ENCODE measurements at regions not wholly inside any gene's neighbourhood (a gene's known extent, or its start where the extent isn't known, plus 50 kb on each side); places are given as distances from the start of the nearest gene placed in this dataset.

DNA sequence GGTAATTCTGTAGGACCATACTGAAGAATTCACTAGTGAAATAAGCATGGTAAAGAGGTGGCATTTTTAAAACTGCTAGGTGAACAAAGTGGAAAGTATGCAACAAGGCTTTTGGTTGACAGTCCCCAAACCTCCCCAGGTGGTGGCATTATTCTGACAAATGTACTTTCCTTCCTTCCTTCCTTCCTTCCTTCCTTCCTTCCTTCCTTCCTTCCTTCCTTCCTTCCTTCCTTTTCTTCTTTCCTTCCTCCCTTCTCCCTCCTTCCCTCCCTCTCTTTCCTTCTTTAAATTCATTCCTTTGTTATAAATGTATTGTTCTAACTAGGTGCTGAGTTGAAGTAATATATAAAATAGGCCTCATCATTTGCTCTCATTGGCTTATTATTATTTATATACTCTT, 284.7 kb upstream of the ANO5 start:
- intact Hi-C loops (cut with micrococcal nuclease): no loop called here
- H3K27ac Mint-ChIP-seq: no peak overlapping the region
- Histone ChIP-seq H3K27ac (ENCODE audit: low read depth, low read length) (no peak overlapping the region), H3K4me1 (ENCODE audit: control insufficient read depth in 2 of 2, insufficient read depth in 2 of 2, low read length in 2 of 2) (no peaks in the 10 kb centered on the region), H3K4me3 (ENCODE audit: low read length) (no peak overlapping the region), H3K27me3 (ENCODE audit: control insufficient read depth in 2 of 2, insufficient read depth in 2 of 2, low read length in 2 of 2) (no peaks in the 10 kb centered on the region), H3K36me3 (ENCODE audit: control insufficient read depth in 2 of 3, insufficient read depth in 3 of 3, low read length in 3 of 3) (no peaks in the 10 kb centered on the region), H3K9me3 (ENCODE audit: control insufficient read depth in 2 of 3, low read length in 3 of 3) (no peaks in the 10 kb centered on the region)
- POLR2A ChIA-PET: no interaction called here
- DNase-seq (no peak), ATAC-seq (no peak)
- no peaks in the 10 kb centered on the region for H3K27me3 Mint-ChIP-seq
- no peaks in the 10 kb centered on the region for H3K36me3 Mint-ChIP-seq
- CTCF ChIA-PET: no interaction called here
- H3K9me3 Mint-ChIP-seq: peaks cover 0 to 12% (median 4%) of the 10 kb centered on the region in 11 donors
- H3K4me3 Mint-ChIP-seq: no peak overlapping the region
- H3K4me1 Mint-ChIP-seq: peaks cover 0 to 3% (median 0%) of the 10 kb centered on the region in 7 donors

DNA sequence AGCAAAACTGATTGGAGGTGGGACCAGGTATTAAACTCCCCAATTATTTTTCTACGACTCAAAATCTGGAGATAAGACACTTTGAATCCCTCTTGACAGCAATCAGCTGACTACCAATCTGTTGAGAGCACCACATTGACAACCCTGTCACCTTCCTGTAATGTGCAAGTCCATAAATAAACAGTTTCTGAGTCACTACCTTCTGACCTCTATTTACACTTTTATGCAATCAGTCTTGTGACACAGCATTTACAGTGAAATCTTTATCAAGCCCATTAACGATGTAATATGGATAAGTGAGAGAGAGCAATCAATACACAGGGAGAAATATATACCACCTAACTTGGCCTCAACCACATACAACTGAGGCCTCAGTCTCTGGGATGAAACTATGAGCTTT, 283.7 kb upstream of the ANO5 start:
- Mint-ChIP-seq H3K9me3 (peaks cover 0 to 13% (median 4%) of the 10 kb centered on the region in 11 donors), H3K4me3 (no peak overlapping the region), H3K27ac (no peak overlapping the region), H3K36me3 (no peaks in the 10 kb centered on the region), H3K4me1 (peaks cover 0 to 3% (median 0%) of the 10 kb centered on the region in 7 donors), H3K27me3 (no peaks in the 10 kb centered on the region)
- no peak overlapping the region for H3K27ac ChIP-seq (ENCODE audit: low read depth, low read length)
- DNase-seq: no peak
- H3K4me1 ChIP-seq (ENCODE audit: control insufficient read depth in 2 of 2, insufficient read depth in 2 of 2, low read length in 2 of 2): no peaks in the 10 kb centered on the region
- no peak overlapping the region for H3K4me3 ChIP-seq (ENCODE audit: low read length)
- peak; percentile 52 for ATAC-seq
- ChIA-PET CTCF (no interaction called here), POLR2A (no interaction called here)
- intact Hi-C loops (cut with micrococcal nuclease): no loop called here
- no peaks in the 10 kb centered on the region for H3K27me3 ChIP-seq (ENCODE audit: control insufficient read depth in 2 of 2, insufficient read depth in 2 of 2, low read length in 2 of 2)
- no peaks in the 10 kb centered on the region for H3K9me3 ChIP-seq (ENCODE audit: control insufficient read depth in 2 of 3, low read length in 3 of 3)
- no peaks in the 10 kb centered on the region for H3K36me3 ChIP-seq (ENCODE audit: control insufficient read depth in 2 of 3, insufficient read depth in 3 of 3, low read length in 3 of 3)

GRCh38 chr11:21911061-21911460, 281.8 kb upstream of the ANO5 start:
- Histone ChIP-seq H3K36me3 (ENCODE audit: control insufficient read depth in 2 of 3, insufficient read depth in 3 of 3, low read length in 3 of 3) (no peaks in the 10 kb centered on the region), H3K9me3 (ENCODE audit: control insufficient read depth in 2 of 3, low read length in 3 of 3) (no peaks in the 10 kb centered on the region), H3K27me3 (ENCODE audit: control insufficient read depth in 2 of 2, insufficient read depth in 2 of 2, low read length in 2 of 2) (no peaks in the 10 kb centered on the region), H3K27ac (ENCODE audit: low read depth, low read length) (no peak overlapping the region), H3K4me1 (ENCODE audit: control insufficient read depth in 2 of 2, insufficient read depth in 2 of 2, low read length in 2 of 2) (no peaks in the 10 kb centered on the region), H3K4me3 (ENCODE audit: low read length) (no peak overlapping the region)
- Mint-ChIP-seq H3K27ac (no peak overlapping the region), H3K4me1 (peaks cover 0 to 3% (median 0%) of the 10 kb centered on the region in 7 donors), H3K9me3 (peaks cover 0 to 22% (median 8%) of the 10 kb centered on the region in 11 donors), H3K4me3 (no peak overlapping the region), H3K36me3 (no peaks in the 10 kb centered on the region), H3K27me3 (no peaks in the 10 kb centered on the region)
- no peak for ATAC-seq
- DNase-seq: no peak
- intact Hi-C loops (cut with micrococcal nuclease): no loop called here
- ChIA-PET POLR2A (no interaction called here), CTCF (no interaction called here)

DNA sequence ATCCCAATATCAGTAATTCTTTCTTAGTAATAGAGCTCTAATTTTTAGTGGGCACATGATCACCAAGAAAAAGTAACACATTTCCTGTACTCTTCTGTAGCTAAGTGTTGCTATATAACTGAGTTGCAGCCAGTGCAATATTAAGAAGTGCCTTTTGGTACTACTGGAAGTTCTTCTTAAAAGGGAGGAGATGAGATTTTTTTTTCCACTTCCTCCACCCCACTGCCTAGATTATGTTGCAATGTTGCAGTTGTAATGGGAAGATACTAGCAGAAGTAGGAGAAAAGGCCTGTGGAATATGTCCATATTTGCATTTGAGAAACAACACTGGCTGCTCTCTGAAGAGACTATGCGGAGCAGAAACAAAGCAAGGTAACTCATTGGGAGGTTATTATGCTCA, 280.6 kb upstream of the ANO5 start:
- H3K4me3 ChIP-seq (ENCODE audit: low read length): no peak overlapping the region
- CTCF ChIA-PET: no interaction called here

GRCh38 chr11:21921151-21921550, 271.7 kb upstream of the ANO5 start:
- H3K27me3 Mint-ChIP-seq: no peaks in the 10 kb centered on the region
- peaks cover 0 to 6% (median 2%) of the 10 kb centered on the region in 11 donors for H3K9me3 Mint-ChIP-seq
- Histone ChIP-seq H3K4me1 (ENCODE audit: control insufficient read depth in 2 of 2, insufficient read depth in 2 of 2, low read length in 2 of 2) (no peaks in the 10 kb centered on the region), H3K36me3 (ENCODE audit: control insufficient read depth in 2 of 3, insufficient read depth in 3 of 3, low read length in 3 of 3) (no peaks in the 10 kb centered on the region), H3K27ac (ENCODE audit: low read depth, low read length) (no peak overlapping the region), H3K9me3 (ENCODE audit: control insufficient read depth in 2 of 3, low read length in 3 of 3) (no peaks in the 10 kb centered on the region), H3K27me3 (ENCODE audit: control insufficient read depth in 2 of 2, insufficient read depth in 2 of 2, low read length in 2 of 2) (no peaks in the 10 kb centered on the region), H3K4me3 (ENCODE audit: low read length) (no peak overlapping the region)
- ChIA-PET CTCF (no interaction called here), POLR2A (no interaction called here)
- no peak overlapping the region for H3K4me3 Mint-ChIP-seq
- intact Hi-C loops (cut with micrococcal nuclease): no loop called here
- ATAC-seq (no peak), DNase-seq (no peak)
- H3K27ac Mint-ChIP-seq: no peak overlapping the region
- no peaks in the 10 kb centered on the region for H3K36me3 Mint-ChIP-seq
- H3K4me1 Mint-ChIP-seq: no peaks in the 10 kb centered on the region

More for the DNA sequence above, 280.6 kb upstream of the ANO5 start:
- Mint-ChIP-seq H3K4me1 (peaks cover 0 to 3% (median 0%) of the 10 kb centered on the region in 7 donors), H3K27ac (no peak overlapping the region), H3K9me3 (peaks cover 0 to 22% (median 9%) of the 10 kb centered on the region in 11 donors), H3K36me3 (no peaks in the 10 kb centered on the region), H3K27me3 (no peaks in the 10 kb centered on the region), H3K4me3 (no peak overlapping the region)
- ATAC-seq (no peak), DNase-seq (no peak)
- H3K9me3 ChIP-seq (ENCODE audit: control insufficient read depth in 2 of 3, low read length in 3 of 3): no peaks in the 10 kb centered on the region
- POLR2A ChIA-PET: no interaction called here
- intact Hi-C loops (cut with micrococcal nuclease): no loop called here
- no peaks in the 10 kb centered on the region for H3K27me3 ChIP-seq (ENCODE audit: control insufficient read depth in 2 of 2, insufficient read depth in 2 of 2, low read length in 2 of 2)
- no peak overlapping the region for H3K27ac ChIP-seq (ENCODE audit: low read depth, low read length)
- no peaks in the 10 kb centered on the region for H3K4me1 ChIP-seq (ENCODE audit: control insufficient read depth in 2 of 2, insufficient read depth in 2 of 2, low read length in 2 of 2)
- no peaks in the 10 kb centered on the region for H3K36me3 ChIP-seq (ENCODE audit: control insufficient read depth in 2 of 3, insufficient read depth in 3 of 3, low read length in 3 of 3)

- H3K9me3 ChIP-seq (ENCODE audit: control insufficient read depth in 2 of 3, low read length in 3 of 3): no peaks in the 10 kb centered on the region
- no peaks in the 10 kb centered on the region for H3K36me3 ChIP-seq (ENCODE audit: control insufficient read depth in 2 of 3, insufficient read depth in 3 of 3, low read length in 3 of 3)
- H3K27ac Mint-ChIP-seq: no peak overlapping the region
- H3K4me1 Mint-ChIP-seq: no peaks in the 10 kb centered on the region
- no peak overlapping the region for H3K27ac ChIP-seq (ENCODE audit: low read depth, low read length)
- CTCF ChIA-PET: no interaction called here
- no peak for ATAC-seq
- H3K4me1 ChIP-seq (ENCODE audit: control insufficient read depth in 2 of 2, insufficient read depth in 2 of 2, low read length in 2 of 2): no peaks in the 10 kb centered on the region
- POLR2A ChIA-PET: no interaction called here
- no peak for DNase-seq
- no peak overlapping the region for H3K4me3 Mint-ChIP-seq
- no peaks in the 10 kb centered on the region for H3K27me3 Mint-ChIP-seq
- H3K9me3 Mint-ChIP-seq: peaks cover 0 to 6% (median 0%) of the 10 kb centered on the region in 11 donors
- H3K4me3 ChIP-seq (ENCODE audit: low read length): no peak overlapping the region
- H3K27me3 ChIP-seq (ENCODE audit: control insufficient read depth in 2 of 2, insufficient read depth in 2 of 2, low read length in 2 of 2): no peaks in the 10 kb centered on the region
- no peaks in the 10 kb centered on the region for H3K36me3 Mint-ChIP-seq
- intact Hi-C loops (cut with micrococcal nuclease): no loop called here
These were observed 268.6 kb upstream of the ANO5 start for GRCh38 chr11:21924262-21924661.

GRCh38 chr11:21927628-21928027, 265.3 kb upstream of the ANO5 start:
- DNase-seq (no peak), ATAC-seq (no peak)
- ChIA-PET POLR2A (interaction anchor here (0.5 kb wide), 1 partner anchor 24 kb away, joined by 3 read pairs; no protein-coding TSS in a partner anchor), CTCF (no interaction called here)
- no peak overlapping the region for H3K4me3 Mint-ChIP-seq
- no peaks in the 10 kb centered on the region for H3K4me1 Mint-ChIP-seq
- no peaks in the 10 kb centered on the region for H3K9me3 ChIP-seq (ENCODE audit: control insufficient read depth in 2 of 3, low read length in 3 of 3)
- H3K4me1 ChIP-seq (ENCODE audit: control insufficient read depth in 2 of 2, insufficient read depth in 2 of 2, low read length in 2 of 2): no peaks in the 10 kb centered on the region
- no peaks in the 10 kb centered on the region for H3K36me3 ChIP-seq (ENCODE audit: control insufficient read depth in 2 of 3, insufficient read depth in 3 of 3, low read length in 3 of 3)
- no peak overlapping the region for H3K4me3 ChIP-seq (ENCODE audit: low read length)
- no peaks in the 10 kb centered on the region for H3K36me3 Mint-ChIP-seq
- no peaks in the 10 kb centered on the region for H3K27me3 ChIP-seq (ENCODE audit: control insufficient read depth in 2 of 2, insufficient read depth in 2 of 2, low read length in 2 of 2)
- no peak overlapping the region for H3K27ac ChIP-seq (ENCODE audit: low read depth, low read length)
- no peaks in the 10 kb centered on the region for H3K27me3 Mint-ChIP-seq
- no peak overlapping the region for H3K27ac Mint-ChIP-seq
- H3K9me3 Mint-ChIP-seq: peaks cover 0 to 5% (median 0%) of the 10 kb centered on the region in 11 donors
- intact Hi-C loops (cut with micrococcal nuclease): no loop called here
